CD4-positive, alpha-beta T cell (primary cell): ENCODE measurements at regions not wholly inside any gene's neighbourhood (a gene's known extent, or its start where the extent isn't known, plus 50 kb on each side); places are given as distances from the start of the nearest gene placed in this dataset.

Source experiments
- ATAC-seq: fragments of 200-7000 bp; cut with Tn5 transposase; one replicate; pipeline ENCODE4 v1.10.0; 2022; ENCODE audit warnings: mild to moderate bottlenecking; ENCODE audit not compliant: poor library complexity
- CTCF ChIA-PET: fragments of 350-600 bp; sonication (Branson Sonifier 250); formaldehyde crosslinking; loops from one replicate; lab custom pipeline; 2021; ENCODE audit warnings: antibody characterized with exemption, inconsistent platforms; lab: Charles Lee
- POLR2A ChIA-PET: fragments of 350-600 bp; sonication (Branson Sonifier 250); formaldehyde crosslinking; loops from one replicate; lab custom pipeline; 2021; ENCODE audit warnings: antibody characterized with exemption, inconsistent platforms; lab: Charles Lee
- DNase-seq, 14 experiments: peaks; one replicate each; pipeline ENCODE4 v3.0.0-alpha.2; 2013 to 2020; ENCODE audit warnings: mixed read lengths in 2 of 14
- H3K27ac ChIP-seq, 2 donors: one replicate each; pipeline versions ENCODE4 v1.5.1 to v1.7.0; 2013; ENCODE audit warnings: low read length in 2 of 2, low read depth in 1 of 2, mild to moderate bottlenecking in 1 of 2
- H3K27me3 ChIP-seq, 2 experiments: 1 replicate in 1 of 2; 2 replicates in 1 of 2; pipeline versions ENCODE4 v1.6.1 to v1.7.0; 2013; ENCODE audit warnings: low read length in 2 of 2, control low read depth in 1 of 2, mild to moderate bottlenecking in 1 of 2, moderate library complexity in 1 of 2; ENCODE audit not compliant: insufficient read depth in 2 of 2, control insufficient read depth in 1 of 2
- H3K36me3 ChIP-seq: one replicate; pipeline ENCODE4 v1.6.1; 2013; ENCODE audit warnings: low read length, control low read depth; ENCODE audit not compliant: insufficient read depth
- H3K4me1 ChIP-seq: one replicate; pipeline ENCODE4 v1.6.1; 2013; ENCODE audit warnings: low read length, control low read depth; ENCODE audit not compliant: insufficient read depth
- H3K4me3 ChIP-seq: one replicate; pipeline ENCODE4 v1.5.1; 2013; ENCODE audit warnings: mild to moderate bottlenecking, low read length, moderate library complexity
- H3K9me3 ChIP-seq, 2 experiments: 1 replicate in 1 of 2; 2 replicates in 1 of 2; pipeline versions ENCODE4 v1.6.1 to v1.7.0; 2013; ENCODE audit warnings: low read length in 2 of 2, mild to moderate bottlenecking in 2 of 2, control low read depth in 1 of 2, moderate library complexity in 1 of 2; ENCODE audit not compliant: control insufficient read depth in 1 of 2, insufficient read depth in 1 of 2
- H3K27ac Mint-ChIP-seq: one replicate; pipeline ENCODE4 v1.8.0; 2020; ENCODE audit warnings: mixed read lengths
- H3K27me3 Mint-ChIP-seq: one replicate; pipeline ENCODE4 v1.8.0; 2021; ENCODE audit warnings: mixed read lengths
- H3K36me3 Mint-ChIP-seq: one replicate; pipeline ENCODE4 v1.8.0; 2021; ENCODE audit warnings: low read depth, mixed read lengths
- H3K4me1 Mint-ChIP-seq: one replicate; pipeline ENCODE4 v1.8.0; 2021; ENCODE audit warnings: low read depth, mixed read lengths
- H3K4me3 Mint-ChIP-seq: one replicate; pipeline ENCODE4 v1.8.0; 2020; ENCODE audit warnings: mild to moderate bottlenecking, mixed read lengths
- H3K9me3 Mint-ChIP-seq: one replicate; pipeline ENCODE4 v1.8.0; 2020; ENCODE audit warnings: mixed read lengths
- intact Hi-C, 2 experiments: fragments of 100-400 bp; cut with DNase I in 1 of 2; cut with micrococcal nuclease in 1 of 2; formaldehyde crosslinking; loops; one replicate each; pipeline versions ENCODE4 v1.15.1 to v1.9.0; 2023 to 2025; cut with DNase I, micrococcal nuclease
- TF ChIP-seq, protein P1 (sequence below): fragments of 200-600 bp; IDR thresholded peaks from one replicate; pipeline ENCODE4 v1.8.0; 2022; ENCODE audit warnings: antibody characterized with exemption, mild to moderate bottlenecking

DNA sequence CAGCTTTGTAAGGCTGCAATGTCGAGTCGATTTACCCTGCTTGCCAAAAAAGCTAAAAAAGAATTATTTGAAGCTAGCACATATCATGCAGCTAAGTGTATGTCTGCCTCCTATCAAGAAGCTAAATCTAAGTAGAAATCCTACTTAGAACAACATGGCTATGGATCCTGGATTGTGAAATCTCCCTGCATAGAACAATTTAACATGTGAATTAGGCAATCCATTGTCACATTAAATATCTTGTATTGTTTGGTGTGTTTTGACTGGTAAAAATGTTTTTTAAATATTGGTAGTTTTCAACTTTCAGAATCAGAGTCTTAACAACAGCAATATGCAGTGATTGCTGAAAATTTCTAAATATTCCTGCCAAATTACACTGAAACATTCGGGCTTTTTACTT is 73.3 kb downstream of the SKIDA1 start:
- intact Hi-C loops = no loop called here
- Mint-ChIP-seq H3K4me3 (no peak overlapping the region), H3K27me3 (peaks cover 17% of the 10 kb centered on the region), H3K36me3 (no peaks in the 10 kb centered on the region), H3K4me1 (no peaks in the 10 kb centered on the region), H3K27ac (no peak overlapping the region), H3K9me3 (no peaks in the 10 kb centered on the region)
- Histone ChIP-seq H3K4me1 (no peaks in the 10 kb centered on the region), H3K27me3 (no peaks in the 10 kb centered on the region), H3K4me3 (no peak overlapping the region), H3K36me3 (no peaks in the 10 kb centered on the region), H3K9me3 (peaks cover 0 to 9% of the 10 kb centered on the region in 2 experiments), H3K27ac (no peak overlapping the region)
- TF ChIP-seq, protein P1, sequence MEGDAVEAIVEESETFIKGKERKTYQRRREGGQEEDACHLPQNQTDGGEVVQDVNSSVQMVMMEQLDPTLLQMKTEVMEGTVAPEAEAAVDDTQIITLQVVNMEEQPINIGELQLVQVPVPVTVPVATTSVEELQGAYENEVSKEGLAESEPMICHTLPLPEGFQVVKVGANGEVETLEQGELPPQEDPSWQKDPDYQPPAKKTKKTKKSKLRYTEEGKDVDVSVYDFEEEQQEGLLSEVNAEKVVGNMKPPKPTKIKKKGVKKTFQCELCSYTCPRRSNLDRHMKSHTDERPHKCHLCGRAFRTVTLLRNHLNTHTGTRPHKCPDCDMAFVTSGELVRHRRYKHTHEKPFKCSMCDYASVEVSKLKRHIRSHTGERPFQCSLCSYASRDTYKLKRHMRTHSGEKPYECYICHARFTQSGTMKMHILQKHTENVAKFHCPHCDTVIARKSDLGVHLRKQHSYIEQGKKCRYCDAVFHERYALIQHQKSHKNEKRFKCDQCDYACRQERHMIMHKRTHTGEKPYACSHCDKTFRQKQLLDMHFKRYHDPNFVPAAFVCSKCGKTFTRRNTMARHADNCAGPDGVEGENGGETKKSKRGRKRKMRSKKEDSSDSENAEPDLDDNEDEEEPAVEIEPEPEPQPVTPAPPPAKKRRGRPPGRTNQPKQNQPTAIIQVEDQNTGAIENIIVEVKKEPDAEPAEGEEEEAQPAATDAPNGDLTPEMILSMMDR = no peak
- no peak for DNase-seq
- POLR2A ChIA-PET = no interaction called here
- CTCF ChIA-PET = no interaction called here
- ATAC-seq = no peak

DNA sequence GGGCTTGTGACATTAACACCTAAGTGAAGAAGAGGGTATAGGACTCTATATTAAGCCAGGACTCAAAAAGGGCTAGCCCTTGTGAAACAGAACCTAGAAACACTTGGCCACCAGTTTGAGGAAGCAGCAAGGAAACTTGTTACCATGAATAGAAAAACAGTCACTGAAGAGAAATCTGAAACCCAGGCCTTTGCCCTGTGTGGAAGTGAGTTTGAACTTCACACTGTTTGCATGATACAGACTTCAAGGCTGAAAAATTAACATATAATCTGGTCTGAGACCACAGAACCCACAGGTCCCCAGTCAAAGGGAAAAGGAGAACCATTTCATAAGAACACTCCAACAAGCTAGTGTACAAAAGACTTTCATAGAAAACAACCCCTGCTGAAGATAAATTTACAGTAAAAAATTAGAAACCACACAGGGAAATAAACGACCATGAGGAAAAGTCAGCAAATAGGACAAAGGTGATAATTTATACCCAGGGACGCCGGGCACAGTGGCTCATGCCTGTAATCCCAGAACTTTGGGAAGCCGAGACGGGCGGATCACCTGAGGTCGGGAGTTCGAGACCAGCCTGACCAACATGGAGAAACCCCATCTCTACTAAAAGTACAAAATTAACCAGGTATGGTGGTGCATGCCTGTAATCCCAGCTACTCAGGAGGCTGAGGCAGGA is 76.1 kb downstream of the SKIDA1 start:
- Mint-ChIP-seq H3K27ac (no peak overlapping the region), H3K4me1 (no peaks in the 10 kb centered on the region), H3K27me3 (peaks cover 10% of the 10 kb centered on the region), H3K9me3 (no peaks in the 10 kb centered on the region), H3K36me3 (no peaks in the 10 kb centered on the region), H3K4me3 (no peak overlapping the region)
- POLR2A ChIA-PET = interaction anchor here (0.6 kb wide), 1 partner anchor 422 kb away, joined by 4 read pairs; no protein-coding TSS in a partner anchor
- CTCF ChIA-PET = no interaction called here
- intact Hi-C loops = no loop called here
- DNase-seq = no peak
- no peak for ATAC-seq
- no peaks in the 10 kb centered on the region for H3K36me3 ChIP-seq
- TF ChIP-seq, protein P1 = no peak
- H3K9me3 ChIP-seq = peaks cover 0 to 5% of the 10 kb centered on the region in 2 experiments
- H3K4me1 ChIP-seq = no peaks in the 10 kb centered on the region
- H3K4me3 ChIP-seq = no peak overlapping the region
- H3K27ac ChIP-seq = no peak overlapping the region
- H3K27me3 ChIP-seq = no peaks in the 10 kb centered on the region

DNA sequence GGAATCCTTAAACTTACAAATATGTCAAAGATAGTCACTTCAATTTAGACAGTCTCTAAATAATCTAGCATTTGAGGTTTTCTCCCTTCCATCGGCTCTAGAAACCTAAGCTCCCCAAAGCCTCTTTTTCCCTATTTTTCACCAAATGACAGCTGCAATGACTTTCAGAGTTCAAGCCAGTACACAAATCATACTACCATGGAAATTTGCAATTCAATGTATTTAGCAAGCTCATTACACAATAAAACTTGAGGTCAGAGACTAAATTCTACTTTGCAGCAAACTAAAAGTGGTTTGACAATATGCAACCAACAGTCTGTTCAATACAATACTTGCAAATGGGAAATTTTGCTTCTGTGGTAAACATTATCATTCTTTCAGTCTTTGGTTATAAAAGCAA is 80.3 kb downstream of the SKIDA1 start:
- no peak for DNase-seq
- no peak overlapping the region for H3K27ac Mint-ChIP-seq
- intact Hi-C loops = no loop called here
- TF ChIP-seq, protein P1 = no peak
- no peak for ATAC-seq
- no peaks in the 10 kb centered on the region for H3K36me3 ChIP-seq
- H3K4me1 ChIP-seq = no peaks in the 10 kb centered on the region
- H3K27ac ChIP-seq = no peak overlapping the region
- H3K4me3 Mint-ChIP-seq = no peak overlapping the region
- peaks cover 0 to 5% of the 10 kb centered on the region in 2 experiments for H3K9me3 ChIP-seq
- no peaks in the 10 kb centered on the region for H3K27me3 ChIP-seq
- H3K36me3 Mint-ChIP-seq = no peaks in the 10 kb centered on the region
- H3K4me1 Mint-ChIP-seq = no peaks in the 10 kb centered on the region
- no peaks in the 10 kb centered on the region for H3K27me3 Mint-ChIP-seq
- no peak overlapping the region for H3K4me3 ChIP-seq
- CTCF ChIA-PET = no interaction called here
- no peaks in the 10 kb centered on the region for H3K9me3 Mint-ChIP-seq
- POLR2A ChIA-PET = no interaction called here
